H54 (cell line): ENCODE measurements at regions not wholly inside any gene's neighbourhood (a gene's known extent, or its start where the extent isn't known, plus 50 kb on each side); places are given as distances from the start of the nearest gene placed in this dataset.
A peak's percentile ranks its signal among the peaks of the same experiment; 100 is the strongest.
"Not testable (repeated sequence)": the region's sequence is repeated elsewhere in the genome, so short reads cannot be mapped to it uniquely, and the experiment has no call there.

Source experiments
- DNase-seq: peaks from one replicate; pipeline ENCODE4 v3.0.0; 2011; ENCODE audit warnings: low spot score, mixed read lengths; ENCODE audit not compliant: insufficient read length
- FAIRE-seq: peaks from 3 replicates; lab custom pipeline; 2011; peaks lifted over from hg19 to GRCh38; lab: Jason Lieb, UNC
- POLR2A ChIP-seq: IDR thresholded peaks from 2 replicates; pipeline ENCODE4 v1.6.1; 2011; ENCODE audit warnings: low read depth, mild to moderate bottlenecking, low read length

- no peak for FAIRE-seq
- TF ChIP-seq POLR2A, result no peak
Measured at GRCh38 chr6:145275787-145276186, 459.5 kb downstream of the EPM2A start.

GRCh38 chr6:145276756-145277155, 458.6 kb downstream of the EPM2A start:
- DNase-seq (no peak), FAIRE-seq (no peak)
- TF ChIP-seq POLR2A, result no peak

More at GRCh38 chr6:145275787-145276186, 459.5 kb downstream of the EPM2A start:
- DNase-seq, result no peak

- no peak for FAIRE-seq
- TF ChIP-seq POLR2A, result no peak
- DNase-seq, result no peak
Measured at GRCh38 chr6:145277358-145278086, 457.8 kb downstream of the EPM2A start.

GRCh38 chr6:145278163-145278807, 457.0 kb downstream of the EPM2A start:
- DNase-seq (peak; percentile 4), FAIRE-seq (peak; percentile 30)
- no peak for TF ChIP-seq POLR2A

- FAIRE-seq, result no peak
- TF ChIP-seq POLR2A, result no peak
- no peak for DNase-seq
Measured at GRCh38 chr6:145279551-145279950, 455.8 kb downstream of the EPM2A start.

- TF ChIP-seq POLR2A, result no peak
- FAIRE-seq (no peak), DNase-seq (no peak)
Measured at GRCh38 chr6:145279993-145280392, 455.3 kb downstream of the EPM2A start.

- FAIRE-seq, DNase-seq: not testable (repeated sequence)
Measured at GRCh38 chr6:145283209-145283608, 452.1 kb downstream of the EPM2A start.

GRCh38 chr6:145283856-145284255, 451.5 kb downstream of the EPM2A start:
- FAIRE-seq (no peak), DNase-seq (no peak)
- no peak for TF ChIP-seq POLR2A

GRCh38 chr6:145286916-145287315, 448.4 kb downstream of the EPM2A start:
- FAIRE-seq, result no peak
- no peak for TF ChIP-seq POLR2A
- no peak for DNase-seq

- no peak for TF ChIP-seq POLR2A
- FAIRE-seq, result no peak
- no peak for DNase-seq
Measured at GRCh38 chr6:145289573-145289972, 445.7 kb downstream of the EPM2A start.

GRCh38 chr6:145290122-145290521, 445.2 kb downstream of the EPM2A start:
- FAIRE-seq (no peak), DNase-seq (no peak)
- no peak for TF ChIP-seq POLR2A

- DNase-seq (no peak), FAIRE-seq (no peak)
- TF ChIP-seq POLR2A, result no peak
Measured at GRCh38 chr6:145292066-145292465, 443.3 kb downstream of the EPM2A start.

GRCh38 chr6:145294942-145295341, 440.4 kb downstream of the EPM2A start:
- DNase-seq (no peak), FAIRE-seq (no peak)
- no peak for TF ChIP-seq POLR2A

GRCh38 chr6:145295746-145296145, 439.6 kb downstream of the EPM2A start:
- TF ChIP-seq POLR2A, result no peak

GRCh38 chr6:145305670-145306069, 429.6 kb downstream of the EPM2A start:
- TF ChIP-seq POLR2A, result no peak
- DNase-seq, result no peak
- no peak for FAIRE-seq

More at GRCh38 chr6:145295746-145296145, 439.6 kb downstream of the EPM2A start:
- FAIRE-seq, result no peak
- DNase-seq, result no peak
